RWPE2 (cell line): ENCODE measurements at regions not wholly inside any gene's neighbourhood (a gene's known extent, or its start where the extent isn't known, plus 50 kb on each side); places are given as distances from the start of the nearest gene placed in this dataset.

ENCODE experiments used
- ATAC-seq: fragments of 200-7000 bp; cut with Tn5 transposase; 3 replicates; pipeline ENCODE4 v1.9.1; 2021; ENCODE audit warnings: low read depth
- DNase-seq: peaks from one replicate; pipeline ENCODE4 v3.0.0-alpha.2; 2020; ENCODE audit warnings: low spot score
- H3K27ac ChIP-seq: fragments of 450-650 bp; 2 replicates; pipeline ENCODE4 v1.5.1; 2017; ENCODE audit warnings: mild to moderate bottlenecking; ENCODE audit not compliant: poor library complexity, severe bottlenecking
- H3K27me3 ChIP-seq: fragments of 250-450 bp; sonication (Bioruptor Pico); 2 replicates; pipeline ENCODE4 v1.5.1; 2021; ENCODE audit warnings: mild to moderate bottlenecking, moderate library complexity; ENCODE audit not compliant: insufficient read depth, poor library complexity, severe bottlenecking
- H3K36me3 ChIP-seq: fragments of 250-450 bp; sonication (Bioruptor Pico); 2 replicates; pipeline ENCODE4 v1.5.1; 2020; ENCODE audit warnings: low read depth, mild to moderate bottlenecking, moderate library complexity
- H3K4me1 ChIP-seq: fragments of 250-450 bp; sonication (Bioruptor Pico); 2 replicates; pipeline ENCODE4 v1.5.1; 2021; ENCODE audit warnings: mild to moderate bottlenecking, moderate library complexity; ENCODE audit not compliant: insufficient read depth, poor library complexity, severe bottlenecking
- H3K4me3 ChIP-seq: fragments of 250-450 bp; sonication (Bioruptor Pico); 2 replicates; pipeline ENCODE4 v1.5.1; 2021; ENCODE audit warnings: mild to moderate bottlenecking, moderate library complexity; ENCODE audit not compliant: severe bottlenecking
- H3K9me3 ChIP-seq: fragments of 250-450 bp; sonication (Bioruptor Pico); 2 replicates; pipeline ENCODE4 v1.5.1; 2021; ENCODE audit warnings: mild to moderate bottlenecking, moderate library complexity; ENCODE audit not compliant: severe bottlenecking
- TF ChIP-seq, protein P1 (sequence below): fragments of 450-650 bp; IDR thresholded peaks from one replicate; pipeline ENCODE4 v1.5.1; 2017; ENCODE audit warnings: mild to moderate bottlenecking, moderate library complexity; ENCODE audit not compliant: poor library complexity, severe bottlenecking

DNA sequence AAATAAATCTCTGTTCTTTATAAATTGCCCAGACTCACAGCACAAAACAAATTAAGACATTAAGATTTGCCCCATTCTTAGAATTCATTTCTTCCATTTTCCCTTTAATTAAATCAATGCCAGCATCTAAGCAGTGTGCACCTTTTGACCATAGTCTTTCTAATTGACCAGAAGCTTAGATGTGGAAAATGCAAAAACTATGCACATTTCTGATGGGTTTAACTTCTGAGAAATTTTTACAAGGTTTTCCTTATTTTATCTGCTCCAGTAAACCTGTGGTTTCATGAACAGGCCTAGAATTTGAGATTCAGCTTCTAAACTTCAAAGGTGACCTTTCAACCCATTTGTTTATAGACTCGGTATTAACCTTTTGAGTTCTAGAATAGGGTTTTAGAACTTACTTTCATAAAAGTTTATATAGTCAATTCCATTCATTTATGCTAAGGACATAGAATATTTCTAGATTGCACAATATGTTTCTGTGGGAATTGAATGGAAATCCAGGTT, 437.8 kb upstream of the HSF2 start:
- Histone ChIP-seq H3K36me3 (no peaks in the 10 kb centered on the region), H3K4me1 (no peaks in the 10 kb centered on the region), H3K9me3 (no peaks in the 10 kb centered on the region), H3K27ac (no peak overlapping the region), H3K4me3 (no peak overlapping the region), H3K27me3 (no peaks in the 10 kb centered on the region)
- no peak for ATAC-seq
- TF ChIP-seq, protein P1, sequence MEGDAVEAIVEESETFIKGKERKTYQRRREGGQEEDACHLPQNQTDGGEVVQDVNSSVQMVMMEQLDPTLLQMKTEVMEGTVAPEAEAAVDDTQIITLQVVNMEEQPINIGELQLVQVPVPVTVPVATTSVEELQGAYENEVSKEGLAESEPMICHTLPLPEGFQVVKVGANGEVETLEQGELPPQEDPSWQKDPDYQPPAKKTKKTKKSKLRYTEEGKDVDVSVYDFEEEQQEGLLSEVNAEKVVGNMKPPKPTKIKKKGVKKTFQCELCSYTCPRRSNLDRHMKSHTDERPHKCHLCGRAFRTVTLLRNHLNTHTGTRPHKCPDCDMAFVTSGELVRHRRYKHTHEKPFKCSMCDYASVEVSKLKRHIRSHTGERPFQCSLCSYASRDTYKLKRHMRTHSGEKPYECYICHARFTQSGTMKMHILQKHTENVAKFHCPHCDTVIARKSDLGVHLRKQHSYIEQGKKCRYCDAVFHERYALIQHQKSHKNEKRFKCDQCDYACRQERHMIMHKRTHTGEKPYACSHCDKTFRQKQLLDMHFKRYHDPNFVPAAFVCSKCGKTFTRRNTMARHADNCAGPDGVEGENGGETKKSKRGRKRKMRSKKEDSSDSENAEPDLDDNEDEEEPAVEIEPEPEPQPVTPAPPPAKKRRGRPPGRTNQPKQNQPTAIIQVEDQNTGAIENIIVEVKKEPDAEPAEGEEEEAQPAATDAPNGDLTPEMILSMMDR = no peak
- no peak for DNase-seq

DNA sequence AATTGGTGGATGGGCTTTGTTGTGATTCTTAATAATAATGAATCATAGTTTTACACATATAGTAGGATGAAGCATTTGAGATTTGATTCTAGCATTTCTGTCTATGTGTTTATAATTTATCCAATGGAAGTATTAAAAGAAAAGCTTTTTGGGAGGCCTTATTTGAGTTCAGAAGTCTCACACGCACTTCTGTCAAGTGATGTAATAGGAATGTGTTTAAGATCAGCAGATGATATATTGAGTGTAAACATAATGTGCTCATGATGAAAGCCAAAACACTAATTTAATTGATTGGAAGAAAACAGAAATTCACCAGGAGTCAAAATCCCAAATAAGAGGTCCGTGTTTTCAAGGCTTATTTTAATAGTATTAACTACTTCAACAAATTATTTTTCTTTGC, 435.6 kb upstream of the HSF2 start:
- TF ChIP-seq, protein P1 = no peak
- H3K4me3 ChIP-seq = no peak overlapping the region
- no peak for ATAC-seq
- no peaks in the 10 kb centered on the region for H3K36me3 ChIP-seq
- DNase-seq = no peak
- H3K27ac ChIP-seq = no peak overlapping the region
- no peaks in the 10 kb centered on the region for H3K4me1 ChIP-seq
- H3K27me3 ChIP-seq = no peaks in the 10 kb centered on the region
- H3K9me3 ChIP-seq = no peaks in the 10 kb centered on the region

DNA sequence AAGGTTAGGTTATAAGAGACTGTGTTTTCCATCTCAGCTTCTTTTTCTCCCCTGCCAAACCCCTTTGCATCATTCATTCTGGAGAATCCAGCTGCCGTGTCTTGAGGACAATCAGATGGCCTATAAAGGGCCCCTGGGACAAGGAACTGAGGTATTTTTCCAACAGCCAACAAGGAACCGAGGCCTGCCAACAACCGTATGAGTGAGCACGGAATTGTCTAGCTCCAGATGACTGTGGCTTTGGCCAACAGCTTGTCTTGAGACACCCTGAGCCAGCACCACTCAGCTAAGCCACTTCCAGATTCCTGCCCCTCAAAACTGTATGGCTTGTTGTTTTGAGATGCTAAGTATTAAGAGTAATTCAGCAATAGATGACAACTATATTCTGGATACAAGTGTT, 433.7 kb upstream of the HSF2 start:
- Histone ChIP-seq H3K36me3 (no peaks in the 10 kb centered on the region), H3K9me3 (no peaks in the 10 kb centered on the region), H3K27me3 (no peaks in the 10 kb centered on the region), H3K4me1 (no peaks in the 10 kb centered on the region), H3K4me3 (no peak overlapping the region), H3K27ac (no peak overlapping the region)
- TF ChIP-seq, protein P1 = no peak
- ATAC-seq (no peak), DNase-seq (no peak)

DNA sequence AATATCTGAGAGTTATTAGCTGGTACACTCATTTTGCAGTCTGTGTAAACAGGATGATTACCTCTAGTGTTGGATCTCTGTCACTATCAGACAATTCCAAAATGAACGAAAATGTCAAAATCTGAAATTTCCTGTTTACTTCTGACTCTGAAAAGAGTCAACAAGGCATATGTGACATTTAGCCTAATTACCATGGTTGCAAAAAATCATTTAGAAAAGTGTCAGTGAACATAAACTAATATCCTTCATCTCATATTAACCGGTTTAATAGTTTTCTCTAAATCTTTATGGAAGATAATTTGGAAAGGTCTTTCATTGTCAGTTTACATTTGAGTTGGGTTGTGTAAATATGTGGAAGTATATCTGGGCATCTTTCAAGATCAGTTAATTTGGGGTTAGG, 431.8 kb upstream of the HSF2 start:
- TF ChIP-seq, protein P1 = no peak
- DNase-seq = no peak
- no peak for ATAC-seq
- no peaks in the 10 kb centered on the region for H3K36me3 ChIP-seq
- no peaks in the 10 kb centered on the region for H3K9me3 ChIP-seq
- H3K4me1 ChIP-seq = peaks cover 5% of the 10 kb centered on the region
- no peaks in the 10 kb centered on the region for H3K27me3 ChIP-seq
- H3K4me3 ChIP-seq = no peak overlapping the region
- H3K27ac ChIP-seq = no peak overlapping the region

DNA sequence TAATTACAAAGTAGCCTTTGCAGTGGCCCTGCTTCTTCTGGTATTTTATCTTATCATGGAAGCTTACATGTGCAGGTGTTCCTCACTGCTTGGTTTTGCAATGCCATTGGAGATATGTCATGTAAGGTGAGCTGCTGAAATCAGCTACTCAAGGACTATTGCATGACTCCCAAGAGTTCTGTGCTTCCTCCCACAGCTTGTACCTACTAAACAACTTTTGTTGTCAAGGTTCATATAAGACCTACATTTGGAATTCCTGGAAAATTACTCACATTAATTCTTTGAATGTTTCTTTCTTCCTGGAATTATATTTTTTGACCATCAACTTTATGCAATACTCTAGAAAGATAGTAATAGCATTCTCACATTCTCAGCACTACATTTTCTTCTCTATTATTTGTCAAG, 427.5 kb upstream of the HSF2 start:
- ATAC-seq = peak; percentile 83
- no peak overlapping the region for H3K4me3 ChIP-seq
- no peak for DNase-seq

More for the DNA sequence above, 427.5 kb upstream of the HSF2 start:
- H3K27ac ChIP-seq = no peak overlapping the region
- no peaks in the 10 kb centered on the region for H3K27me3 ChIP-seq
- no peaks in the 10 kb centered on the region for H3K36me3 ChIP-seq
- TF ChIP-seq, protein P1 = no peak
- no peaks in the 10 kb centered on the region for H3K9me3 ChIP-seq
- H3K4me1 ChIP-seq = peaks cover 7% of the 10 kb centered on the region
